ENCODE measurements at regions not wholly inside any gene's neighbourhood (a gene's known extent, or its start where the extent isn't known, plus 50 kb on each side); places are given as distances from the start of the nearest gene placed in this dataset.

- TF ChIP-seq POLR2A (IDR thresholded peaks at IDR 0.05) = no peak
- TF ChIP-seq CTCF (IDR thresholded peaks at IDR 0.05 in 8 of 11, conservative IDR thresholded peaks at IDR 0.05 in 3 of 11) = no peak
These were observed 236.5 kb upstream of the MME start for GRCh38 chr3:154843647-154844046.

Measured in spleen (tissue), 7 donors.